ENCODE measurements at regions not wholly inside any gene's neighbourhood (a gene's known extent, or its start where the extent isn't known, plus 50 kb on each side); places are given as distances from the start of the nearest gene placed in this dataset.

DNA sequence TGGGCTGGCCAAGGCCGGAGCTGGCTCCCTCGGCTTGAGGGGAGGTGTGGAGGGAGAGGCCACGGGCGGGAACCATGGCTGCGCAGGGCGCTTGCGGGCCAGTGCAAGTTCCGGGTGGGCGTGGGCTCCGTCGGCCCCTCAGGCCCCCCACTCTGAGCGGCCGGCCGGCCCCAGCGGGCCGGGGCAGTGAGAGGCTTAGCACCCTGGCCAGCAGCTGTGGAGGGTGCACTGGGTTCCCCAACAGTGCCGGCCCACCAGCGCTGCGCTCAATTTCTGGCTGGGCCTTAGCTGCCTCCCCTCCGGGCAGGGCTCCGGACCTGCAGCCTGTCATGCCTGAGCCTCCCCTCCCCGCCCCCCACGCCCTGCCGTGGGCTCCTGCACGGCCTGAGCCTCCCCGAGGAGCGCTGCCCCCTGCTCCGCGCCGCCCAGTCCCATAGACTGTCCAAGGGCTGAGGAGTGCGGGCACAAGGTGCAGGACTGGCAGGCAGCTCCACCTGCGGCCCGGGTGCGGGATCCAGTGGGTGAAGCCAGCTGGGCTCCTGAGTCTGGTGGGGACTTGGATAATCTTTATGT lies 184.2 kb downstream of the ATPSCKMT start:
- no peak for TF ChIP-seq GATA2 (IDR thresholded peaks at IDR 0.05; ENCODE audit: low read depth, low read length)
- no peak for TF ChIP-seq GATA3 (IDR thresholded peaks at IDR 0.05; ENCODE audit: low read depth, low read length)

Data from SH-SY5Y (cell line).